Neural crest cell (in vitro differentiated cells): ENCODE measurements at regions not wholly inside any gene's neighbourhood (a gene's known extent, or its start where the extent isn't known, plus 50 kb on each side); places are given as distances from the start of the nearest gene placed in this dataset.

ENCODE experiments used
- DNase-seq: peaks from one replicate; pipeline ENCODE4 v3.0.0; 2021; ENCODE audit warnings: low read depth, mixed read lengths, low spot score
- H3K27ac Mint-ChIP-seq: one replicate; pipeline ENCODE4 v1.8.0; 2021; ENCODE audit warnings: mild to moderate bottlenecking, mixed read lengths; ENCODE audit not compliant: unreplicated experiment
- H3K27me3 Mint-ChIP-seq: 2 replicates; pipeline ENCODE4 v1.8.0; 2021; ENCODE audit warnings: low read depth, mild to moderate bottlenecking, mixed read lengths
- H3K36me3 Mint-ChIP-seq: 2 replicates; pipeline ENCODE4 v1.8.0; 2021; ENCODE audit warnings: low read depth, mild to moderate bottlenecking, mixed read lengths
- H3K4me1 Mint-ChIP-seq: 2 replicates; pipeline ENCODE4 v1.8.0; 2021; ENCODE audit warnings: mixed read lengths
- H3K4me3 Mint-ChIP-seq: one replicate; pipeline ENCODE4 v1.8.0; 2021; ENCODE audit warnings: mild to moderate bottlenecking, mixed read lengths
- H3K9me3 Mint-ChIP-seq: 2 replicates; pipeline ENCODE4 v1.8.0; 2021; ENCODE audit warnings: mixed read lengths
- TF ChIP-seq, protein P1 (sequence below): fragments of 200-600 bp; sonication (generic); conservative IDR thresholded peaks from 2 replicates; pipeline ENCODE4 v1.5.0; 2021; ENCODE audit warnings: antibody characterized with exemption, mild to moderate bottlenecking

DNA sequence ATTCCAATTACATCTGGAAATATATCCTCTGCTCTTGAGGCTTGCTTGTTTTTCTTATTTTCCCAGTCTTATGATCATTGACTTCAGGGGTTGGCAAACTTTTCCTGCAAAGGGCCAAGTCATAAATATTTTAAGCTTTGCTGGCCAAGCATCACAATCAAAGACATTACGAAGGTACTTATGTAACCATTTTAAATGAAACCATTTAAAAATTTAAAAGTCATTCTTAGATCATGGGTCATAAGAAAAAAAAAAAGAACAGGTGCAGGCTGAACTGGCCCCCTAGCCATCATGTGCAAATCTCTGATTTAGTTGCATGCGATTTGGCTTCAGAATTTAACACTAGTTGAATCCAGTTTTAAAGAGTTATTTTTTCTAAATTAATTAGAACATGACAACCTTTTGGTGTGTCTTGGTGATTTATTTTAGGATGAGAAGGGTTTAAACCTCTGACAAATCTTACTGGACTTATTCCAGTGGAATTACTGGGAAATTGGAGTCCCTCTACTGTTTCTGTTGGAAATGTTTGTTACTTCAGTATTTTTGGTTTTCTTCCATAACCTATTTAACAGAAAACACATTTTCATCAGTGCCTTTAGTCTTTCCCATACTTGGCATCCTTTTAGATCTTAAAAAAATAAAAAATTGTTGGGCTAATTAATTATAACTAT, 148.1 kb downstream of the NHLRC3 start:
- TF ChIP-seq, protein P1, sequence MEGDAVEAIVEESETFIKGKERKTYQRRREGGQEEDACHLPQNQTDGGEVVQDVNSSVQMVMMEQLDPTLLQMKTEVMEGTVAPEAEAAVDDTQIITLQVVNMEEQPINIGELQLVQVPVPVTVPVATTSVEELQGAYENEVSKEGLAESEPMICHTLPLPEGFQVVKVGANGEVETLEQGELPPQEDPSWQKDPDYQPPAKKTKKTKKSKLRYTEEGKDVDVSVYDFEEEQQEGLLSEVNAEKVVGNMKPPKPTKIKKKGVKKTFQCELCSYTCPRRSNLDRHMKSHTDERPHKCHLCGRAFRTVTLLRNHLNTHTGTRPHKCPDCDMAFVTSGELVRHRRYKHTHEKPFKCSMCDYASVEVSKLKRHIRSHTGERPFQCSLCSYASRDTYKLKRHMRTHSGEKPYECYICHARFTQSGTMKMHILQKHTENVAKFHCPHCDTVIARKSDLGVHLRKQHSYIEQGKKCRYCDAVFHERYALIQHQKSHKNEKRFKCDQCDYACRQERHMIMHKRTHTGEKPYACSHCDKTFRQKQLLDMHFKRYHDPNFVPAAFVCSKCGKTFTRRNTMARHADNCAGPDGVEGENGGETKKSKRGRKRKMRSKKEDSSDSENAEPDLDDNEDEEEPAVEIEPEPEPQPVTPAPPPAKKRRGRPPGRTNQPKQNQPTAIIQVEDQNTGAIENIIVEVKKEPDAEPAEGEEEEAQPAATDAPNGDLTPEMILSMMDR = no peak
- no peak overlapping the region for H3K27ac Mint-ChIP-seq
- H3K9me3 Mint-ChIP-seq = no peaks in the 10 kb centered on the region
- H3K4me1 Mint-ChIP-seq = no peaks in the 10 kb centered on the region
- H3K27me3 Mint-ChIP-seq = no peaks in the 10 kb centered on the region
- no peaks in the 10 kb centered on the region for H3K36me3 Mint-ChIP-seq
- H3K4me3 Mint-ChIP-seq = no peak overlapping the region
- DNase-seq = no peak

DNA sequence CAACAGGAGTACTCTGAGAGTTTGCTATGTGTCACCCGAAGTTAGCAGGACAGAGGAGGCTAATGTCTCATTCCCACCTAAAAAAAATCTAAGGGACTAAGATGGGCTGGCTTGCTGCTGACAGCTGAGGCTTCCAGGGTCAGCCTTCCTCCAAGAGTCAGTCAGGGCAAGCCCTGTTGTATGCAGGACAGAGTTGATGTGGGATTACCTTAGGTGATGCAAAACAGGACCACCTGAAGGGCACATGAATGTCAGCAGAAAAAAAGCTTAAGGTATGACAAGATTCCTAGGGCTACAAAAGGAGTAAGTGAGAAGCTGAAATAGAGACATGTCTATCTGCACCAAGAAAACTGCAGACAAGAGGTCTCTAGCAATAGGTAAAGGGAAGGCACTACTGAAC, 151.5 kb downstream of the NHLRC3 start:
- TF ChIP-seq, protein P1 = no peak
- Mint-ChIP-seq H3K9me3 (no peaks in the 10 kb centered on the region), H3K27ac (no peak overlapping the region), H3K4me3 (no peak overlapping the region), H3K36me3 (no peaks in the 10 kb centered on the region), H3K27me3 (no peaks in the 10 kb centered on the region), H3K4me1 (no peaks in the 10 kb centered on the region)
- no peak for DNase-seq

DNA sequence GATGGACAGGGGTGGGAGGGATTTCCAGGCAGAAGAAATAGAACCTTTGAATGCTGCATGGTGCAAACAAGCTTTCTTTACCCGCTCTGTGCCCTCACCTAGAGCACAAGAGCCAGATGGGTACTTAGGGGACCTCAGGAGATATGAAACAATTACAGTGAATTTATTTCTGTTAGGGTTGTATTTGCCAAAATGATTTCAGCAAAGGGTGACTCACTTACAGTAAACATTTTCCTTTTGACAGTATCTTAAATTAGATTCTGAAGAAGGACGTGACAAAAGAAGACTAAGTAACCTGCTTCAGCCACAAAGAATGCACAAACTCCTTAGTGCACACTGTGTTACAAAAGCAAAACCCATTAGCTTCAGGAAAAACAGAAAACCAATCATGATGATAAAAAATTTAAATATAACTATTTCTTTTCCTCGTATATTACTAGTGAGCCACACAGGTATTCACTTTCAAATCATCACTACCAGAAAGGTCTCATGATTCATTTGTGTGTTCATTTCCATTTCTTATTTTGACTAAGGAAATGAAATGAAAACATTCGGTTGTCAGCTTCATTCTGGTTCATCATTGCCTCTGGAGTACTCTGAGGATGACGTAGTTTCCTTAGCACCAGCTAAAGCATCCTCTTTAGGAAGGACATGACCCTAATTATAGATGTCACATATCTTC, 158.8 kb downstream of the NHLRC3 start:
- Mint-ChIP-seq H3K27me3 (no peaks in the 10 kb centered on the region), H3K9me3 (no peaks in the 10 kb centered on the region), H3K4me1 (no peaks in the 10 kb centered on the region), H3K36me3 (no peaks in the 10 kb centered on the region), H3K27ac (peak overlapping the region; percentile 48), H3K4me3 (no peak overlapping the region)
- DNase-seq = no peak
- TF ChIP-seq, protein P1 = no peak

DNA sequence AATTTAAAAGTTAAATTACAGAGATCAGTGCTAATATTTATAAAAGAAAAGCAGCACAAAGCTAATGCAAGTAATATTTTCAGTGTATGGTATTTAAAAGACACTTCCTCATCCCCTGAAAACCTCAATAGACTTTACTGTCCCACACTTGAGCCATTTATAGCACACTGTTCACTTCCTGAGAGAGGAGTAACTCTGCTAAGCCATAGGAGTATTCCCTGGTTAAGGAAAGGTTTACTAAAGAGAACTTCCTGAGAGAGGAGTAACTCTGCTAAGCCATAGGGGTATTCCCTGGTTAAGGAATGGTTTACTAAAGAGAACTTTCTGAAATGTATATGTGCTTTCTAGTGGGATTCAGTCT, 159.4 kb downstream of the NHLRC3 start:
- H3K36me3 Mint-ChIP-seq = no peaks in the 10 kb centered on the region
- no peaks in the 10 kb centered on the region for H3K9me3 Mint-ChIP-seq
- H3K27me3 Mint-ChIP-seq = no peaks in the 10 kb centered on the region
- H3K4me3 Mint-ChIP-seq = no peak overlapping the region
- H3K4me1 Mint-ChIP-seq = no peaks in the 10 kb centered on the region
- TF ChIP-seq, protein P1 = no peak
- no peak overlapping the region for H3K27ac Mint-ChIP-seq
- DNase-seq = no peak

DNA sequence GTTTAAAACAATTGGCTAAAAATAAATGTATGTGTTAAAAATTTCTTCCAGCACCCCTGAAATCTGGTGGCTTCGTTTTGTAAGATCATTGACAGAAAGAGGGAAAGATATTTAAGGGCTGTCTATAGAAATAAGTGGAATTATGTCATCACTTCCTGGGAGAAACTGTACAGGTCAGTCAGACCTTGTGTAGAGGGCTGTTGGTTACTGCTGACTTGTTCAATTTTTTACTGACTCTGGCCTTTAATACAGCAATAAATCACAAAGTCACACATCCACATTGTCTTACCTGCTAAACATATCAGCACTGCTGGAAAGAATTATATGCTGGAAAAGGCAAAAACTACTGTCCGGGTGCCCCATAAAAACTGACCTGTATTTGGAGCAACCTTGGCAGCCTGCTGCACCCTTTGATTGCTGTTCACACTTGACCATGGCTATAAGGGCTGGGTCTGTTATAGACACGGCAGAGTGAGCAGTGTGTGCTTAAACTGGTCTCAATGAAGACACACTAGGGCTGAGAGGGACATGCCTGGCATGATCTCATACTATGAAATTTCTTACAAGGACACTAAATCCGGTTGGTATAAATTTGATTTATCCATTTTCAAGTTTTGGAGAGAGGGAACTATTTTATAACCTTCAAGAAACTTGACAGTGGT, 162.1 kb downstream of the NHLRC3 start:
- Mint-ChIP-seq H3K9me3 (no peaks in the 10 kb centered on the region), H3K27ac (no peak overlapping the region), H3K36me3 (no peaks in the 10 kb centered on the region), H3K4me3 (no peak overlapping the region), H3K27me3 (no peaks in the 10 kb centered on the region), H3K4me1 (no peaks in the 10 kb centered on the region)
- no peak for DNase-seq
- TF ChIP-seq, protein P1 = no peak
